Spinal cord (tissue), 9 donors: ENCODE measurements at regions not wholly inside any gene's neighbourhood (a gene's known extent, or its start where the extent isn't known, plus 50 kb on each side); places are given as distances from the start of the nearest gene placed in this dataset.

ENCODE experiments used
- DNase-seq, 6 donors: peaks; one replicate each; pipeline versions ENCODE4 v3.0.0 to v3.0.0-alpha.2; 2013 to 2015; ENCODE audit warnings: low spot score in 6 of 6, low read depth in 4 of 6
- H3K27ac ChIP-seq: one replicate; pipeline ENCODE4 v1.5.1; 2013; ENCODE audit warnings: low read depth, low read length, control low read depth
- H3K27me3 ChIP-seq: one replicate; pipeline ENCODE4 v1.6.1; 2013; ENCODE audit warnings: low read length; ENCODE audit not compliant: control insufficient read depth, insufficient read depth
- H3K36me3 ChIP-seq: one replicate; pipeline ENCODE4 v1.6.1; 2013; ENCODE audit warnings: low read length; ENCODE audit not compliant: control insufficient read depth, insufficient read depth
- H3K4me1 ChIP-seq: one replicate; pipeline ENCODE4 v1.6.1; 2013; ENCODE audit warnings: low read length; ENCODE audit not compliant: control insufficient read depth, insufficient read depth
- H3K4me3 ChIP-seq: one replicate; pipeline ENCODE4 v1.5.1; 2013; ENCODE audit warnings: low read depth, low read length, control low read depth
- H3K9me3 ChIP-seq: one replicate; pipeline ENCODE4 v1.6.1; 2013; ENCODE audit warnings: low read length; ENCODE audit not compliant: control insufficient read depth, insufficient read depth
- WGBS: methylation state at CpG from one replicate; pipeline ENCODE4 v1.1.5; 2013; ENCODE audit warnings: missing lambda C conversion rate; ENCODE audit not compliant: insufficient coverage; 5-methylcytosine and 5-hydroxymethylcytosine counted together
- donor health status: healthy.

GRCh38 chr2:60334610-60335009 is 218.8 kb downstream of the BCL11A start:
- Histone ChIP-seq H3K4me3 (no peak overlapping the region), H3K36me3 (no peaks in the 10 kb centered on the region), H3K4me1 (peaks cover 6% of the 10 kb centered on the region), H3K27me3 (no peaks in the 10 kb centered on the region), H3K9me3 (no peaks in the 10 kb centered on the region), H3K27ac (no peak overlapping the region)
- no peak for DNase-seq
- 100% methylated on average over 1 of the region's 4 CpGs for WGBS

GRCh38 chr2:60333264-60333663 is 220.2 kb downstream of the BCL11A start:
- H3K9me3 ChIP-seq: no peaks in the 10 kb centered on the region
- no peak overlapping the region for H3K27ac ChIP-seq
- H3K36me3 ChIP-seq: no peaks in the 10 kb centered on the region
- no peaks in the 10 kb centered on the region for H3K27me3 ChIP-seq
- H3K4me3 ChIP-seq: no peak overlapping the region
- H3K4me1 ChIP-seq: peaks cover 6% of the 10 kb centered on the region
- 97% methylated on average over 5 of the region's 8 CpGs for WGBS
- DNase-seq: no peak

DNA sequence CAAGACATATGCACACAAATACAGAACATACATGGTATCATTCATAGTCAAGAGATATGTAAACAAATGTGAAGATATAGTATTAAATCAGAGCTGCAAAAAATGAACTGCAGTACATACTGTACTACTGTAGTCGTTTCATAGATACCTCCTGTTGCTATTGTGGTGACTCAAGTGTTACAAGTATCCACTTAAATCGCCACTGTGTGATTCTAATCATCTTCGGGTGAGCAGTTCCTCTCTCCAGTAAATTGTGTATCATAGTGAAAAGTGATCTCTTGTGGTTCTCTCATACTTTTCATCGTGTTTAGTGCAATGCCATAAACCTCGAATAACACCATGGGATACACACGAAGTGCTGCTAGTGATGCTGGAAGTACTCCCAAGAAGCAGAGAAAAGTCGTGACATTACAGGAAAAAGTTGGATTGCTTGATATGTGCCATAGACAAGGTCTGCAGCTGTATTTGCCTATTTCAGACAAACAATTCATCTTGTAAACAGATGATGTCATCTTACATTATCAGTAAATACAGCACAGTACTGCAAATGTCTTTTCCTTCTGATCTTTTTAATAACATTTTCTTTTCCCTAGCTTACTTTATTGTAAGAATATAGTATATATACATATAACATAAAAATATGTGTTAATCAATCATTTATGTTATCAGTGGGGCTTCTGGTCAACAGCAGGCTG is 222.2 kb downstream of the BCL11A start:
- Histone ChIP-seq H3K4me3 (no peak overlapping the region), H3K4me1 (peaks cover 6% of the 10 kb centered on the region), H3K27ac (no peak overlapping the region), H3K9me3 (no peaks in the 10 kb centered on the region), H3K36me3 (no peaks in the 10 kb centered on the region), H3K27me3 (no peaks in the 10 kb centered on the region)
- WGBS: no CpG with 5 or more reads among the region's 7 CpGs
- peak in 1 of 6 donors; percentile 67 for DNase-seq

GRCh38 chr2:60329225-60329624 is 224.2 kb downstream of the BCL11A start:
- Histone ChIP-seq H3K9me3 (peaks cover 2% of the 10 kb centered on the region), H3K36me3 (no peaks in the 10 kb centered on the region), H3K27me3 (no peaks in the 10 kb centered on the region), H3K4me3 (no peak overlapping the region), H3K27ac (no peak overlapping the region), H3K4me1 (no peaks in the 10 kb centered on the region)
- DNase-seq: no peak
- no CpG with 5 or more reads among the region's 3 CpGs for WGBS

- H3K27me3 ChIP-seq: no peaks in the 10 kb centered on the region
- no peak for DNase-seq
- 100% methylated on average over 2 of the region's 5 CpGs for WGBS
- no peak overlapping the region for H3K4me3 ChIP-seq
- H3K27ac ChIP-seq: no peak overlapping the region
- H3K9me3 ChIP-seq: peaks cover 2% of the 10 kb centered on the region
- H3K36me3 ChIP-seq: no peaks in the 10 kb centered on the region
- H3K4me1 ChIP-seq: peaks cover 6% of the 10 kb centered on the region
Observed at GRCh38 chr2:60324536-60324935, 228.9 kb downstream of the BCL11A start.

GRCh38 chr2:60321816-60322215 is 231.6 kb downstream of the BCL11A start:
- no peak overlapping the region for H3K4me3 ChIP-seq
- WGBS: 84% methylated on average over 14 of the region's 14 CpGs
- no peak for DNase-seq
- H3K27me3 ChIP-seq: no peaks in the 10 kb centered on the region
- H3K36me3 ChIP-seq: no peaks in the 10 kb centered on the region
- peaks cover 21% of the 10 kb centered on the region for H3K4me1 ChIP-seq
- no peak overlapping the region for H3K27ac ChIP-seq
- H3K9me3 ChIP-seq: peaks cover 2% of the 10 kb centered on the region

GRCh38 chr2:60320724-60321123 is 232.7 kb downstream of the BCL11A start:
- Histone ChIP-seq H3K27ac (no peak overlapping the region), H3K4me3 (no peak overlapping the region)

GRCh38 chr2:60319031-60319547 is 234.4 kb downstream of the BCL11A start:
- Histone ChIP-seq H3K4me1 (peaks cover 26% of the 10 kb centered on the region), H3K36me3 (no peaks in the 10 kb centered on the region), H3K9me3 (no peaks in the 10 kb centered on the region), H3K4me3 (no peak overlapping the region), H3K27me3 (no peaks in the 10 kb centered on the region), H3K27ac (no peak overlapping the region)
- 80% methylated on average over 3 of the region's 3 CpGs for WGBS
- no peak for DNase-seq

More at GRCh38 chr2:60320724-60321123, 232.7 kb downstream of the BCL11A start:
- Histone ChIP-seq H3K9me3 (peaks cover 2% of the 10 kb centered on the region), H3K36me3 (no peaks in the 10 kb centered on the region), H3K27me3 (no peaks in the 10 kb centered on the region), H3K4me1 (peaks cover 26% of the 10 kb centered on the region)
- peak in 2 of 6 donors; percentile 38 to 80 for DNase-seq
- 0% methylated on average over 1 of the region's 5 CpGs for WGBS

GRCh38 chr2:60318544-60318943 is 234.9 kb downstream of the BCL11A start:
- WGBS: 21% methylated on average over 7 of the region's 9 CpGs
- Histone ChIP-seq H3K4me1 (peaks cover 26% of the 10 kb centered on the region), H3K27me3 (no peaks in the 10 kb centered on the region), H3K36me3 (no peaks in the 10 kb centered on the region), H3K27ac (no peak overlapping the region), H3K9me3 (no peaks in the 10 kb centered on the region), H3K4me3 (no peak overlapping the region)
- peak in 2 of 6 donors; percentile 78 for DNase-seq

- 42% methylated on average over 5 of the region's 8 CpGs for WGBS
- no peaks in the 10 kb centered on the region for H3K9me3 ChIP-seq
- no peaks in the 10 kb centered on the region for H3K36me3 ChIP-seq
- H3K27me3 ChIP-seq: no peaks in the 10 kb centered on the region
- no peak overlapping the region for H3K27ac ChIP-seq
- peaks cover 26% of the 10 kb centered on the region for H3K4me1 ChIP-seq
- H3K4me3 ChIP-seq: no peak overlapping the region
- DNase-seq: peak in 1 of 6 donors; percentile 49
Observed at GRCh38 chr2:60317844-60318243, 235.6 kb downstream of the BCL11A start.
